B cell (primary cell): ENCODE measurements at regions not wholly inside any gene's neighbourhood (a gene's known extent, or its start where the extent isn't known, plus 50 kb on each side); places are given as distances from the start of the nearest gene placed in this dataset.

Experiments
- EZH2 ChIP-seq: IDR thresholded peaks from 2 replicates; pipeline ENCODE4 v1.6.1; 2012; ENCODE audit warnings: borderline replicate concordance, low read depth, mild to moderate bottlenecking, moderate library complexity, low read length; ENCODE audit not compliant: insufficient read depth, poor library complexity, severe bottlenecking
- TF ChIP-seq, protein P1 (sequence below): fragments of 200-600 bp; IDR thresholded peaks from one replicate; pipeline ENCODE4 v1.8.0; 2022; ENCODE audit warnings: antibody characterized with exemption, mild to moderate bottlenecking

DNA sequence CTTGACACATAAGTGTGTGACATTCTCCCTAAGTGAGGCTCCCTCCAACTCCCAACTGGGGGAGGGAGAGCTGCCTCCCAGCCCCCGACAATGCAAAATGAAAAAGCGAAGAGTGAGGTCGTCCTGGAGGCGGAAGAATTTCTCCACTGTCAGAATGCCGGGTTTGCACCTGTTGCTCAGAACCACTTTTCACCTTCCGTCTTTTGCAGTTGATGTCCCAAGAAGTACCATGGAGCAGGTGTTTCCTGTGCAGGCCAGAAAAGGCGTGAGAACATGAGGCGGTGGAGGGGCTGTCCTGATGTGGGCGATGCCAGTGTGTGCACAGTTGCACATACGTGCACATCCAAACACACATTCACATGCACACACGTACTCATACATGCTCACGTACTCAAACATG, 158.6 kb upstream of the AJAP1 start:
- TF ChIP-seq, protein P1, sequence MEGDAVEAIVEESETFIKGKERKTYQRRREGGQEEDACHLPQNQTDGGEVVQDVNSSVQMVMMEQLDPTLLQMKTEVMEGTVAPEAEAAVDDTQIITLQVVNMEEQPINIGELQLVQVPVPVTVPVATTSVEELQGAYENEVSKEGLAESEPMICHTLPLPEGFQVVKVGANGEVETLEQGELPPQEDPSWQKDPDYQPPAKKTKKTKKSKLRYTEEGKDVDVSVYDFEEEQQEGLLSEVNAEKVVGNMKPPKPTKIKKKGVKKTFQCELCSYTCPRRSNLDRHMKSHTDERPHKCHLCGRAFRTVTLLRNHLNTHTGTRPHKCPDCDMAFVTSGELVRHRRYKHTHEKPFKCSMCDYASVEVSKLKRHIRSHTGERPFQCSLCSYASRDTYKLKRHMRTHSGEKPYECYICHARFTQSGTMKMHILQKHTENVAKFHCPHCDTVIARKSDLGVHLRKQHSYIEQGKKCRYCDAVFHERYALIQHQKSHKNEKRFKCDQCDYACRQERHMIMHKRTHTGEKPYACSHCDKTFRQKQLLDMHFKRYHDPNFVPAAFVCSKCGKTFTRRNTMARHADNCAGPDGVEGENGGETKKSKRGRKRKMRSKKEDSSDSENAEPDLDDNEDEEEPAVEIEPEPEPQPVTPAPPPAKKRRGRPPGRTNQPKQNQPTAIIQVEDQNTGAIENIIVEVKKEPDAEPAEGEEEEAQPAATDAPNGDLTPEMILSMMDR: no peak
- TF ChIP-seq EZH2: no peak
